Thyroid gland (tissue), 4 donors: ENCODE measurements at regions not wholly inside any gene's neighbourhood (a gene's known extent, or its start where the extent isn't known, plus 50 kb on each side); places are given as distances from the start of the nearest gene placed in this dataset.

Experiments used
- DNase-seq, 2 donors: peaks; one replicate each; pipeline ENCODE4 v3.0.0-alpha.2; 2019
- H3K27ac ChIP-seq, 3 donors: fragments of 200-600 bp; sonication (generic); 1 replicate in 2 of 3; 2 replicates in 1 of 3; pipeline ENCODE4 v1.5.1; 2016 to 2019; ENCODE audit warnings: mild to moderate bottlenecking in 1 of 3, moderate library complexity in 1 of 3
- H3K27me3 ChIP-seq: fragments of 200-600 bp; sonication (generic); one replicate; pipeline ENCODE4 v1.5.1; 2019
- H3K36me3 ChIP-seq, 2 donors: fragments of 200-600 bp; sonication (generic); one replicate each; pipeline ENCODE4 v1.5.1; 2016 to 2019
- H3K4me1 ChIP-seq, 2 donors: fragments of 200-600 bp; sonication (generic); one replicate each; pipeline ENCODE4 v1.5.1; 2017 to 2019
- H3K4me3 ChIP-seq, 3 donors: fragments of 200-600 bp; sonication (generic); replicated peaks in 1 of 3; 1 replicate in 2 of 3; 2 replicates in 1 of 3; pipeline ENCODE4 v1.5.1; 2016; ENCODE audit warnings: mild to moderate bottlenecking in 1 of 3
- H3K9me3 ChIP-seq: fragments of 200-600 bp; sonication (generic); one replicate; pipeline ENCODE4 v1.5.1; 2017
- POLR2A ChIP-seq, 2 donors: fragments of 450-650 bp; IDR thresholded peaks; one replicate each; pipeline ENCODE4 v1.6.1; 2017; ENCODE audit warnings: antibody characterized with exemption in 2 of 2, mild to moderate bottlenecking in 2 of 2, moderate library complexity in 1 of 2
- WGBS, 2 donors: methylation state at CpG; one replicate each; pipeline ENCODE4 v1.1.5; 2017; 5-methylcytosine and 5-hydroxymethylcytosine counted together
- intact Hi-C: fragments of 100-400 bp; cut with DNase I; formaldehyde crosslinking; loops from one replicate; pipeline ENCODE4 v1.15.1; 2023
- TF ChIP-seq, protein P1 (sequence below), 6 experiments: fragments of 200-600 bp in 3 of 6; fragments of 450-650 bp in 3 of 6; sonication (generic) in 3 of 6; IDR thresholded peaks; one replicate each; pipeline ENCODE4 v1.5.1; 2016 to 2019; ENCODE audit warnings: antibody characterized with exemption in 6 of 6, mild to moderate bottlenecking in 2 of 6, inconsistent platforms in 1 of 6, moderate library complexity in 1 of 6

DNA sequence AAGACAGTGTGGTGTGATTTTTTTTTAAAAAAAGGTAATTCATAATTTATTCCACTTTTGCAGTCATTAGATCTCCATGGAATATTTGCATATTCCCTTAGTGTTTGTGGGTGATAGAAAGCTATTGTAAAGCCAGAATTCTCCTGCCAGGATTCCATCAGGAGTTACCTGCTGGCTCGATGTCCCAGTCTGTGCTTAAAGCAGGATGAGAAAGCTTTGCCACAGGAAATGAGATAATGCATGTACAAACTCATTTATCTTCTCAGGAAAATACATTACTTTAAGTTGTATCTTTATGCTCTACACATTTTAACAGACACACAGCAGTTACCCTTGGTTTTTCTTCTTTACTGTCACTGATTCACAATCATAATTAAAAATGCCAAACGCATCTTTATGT is 553.0 kb downstream of the CD109 start:
- H3K4me3 ChIP-seq, result no peak overlapping the region
- H3K27ac ChIP-seq, result no peak overlapping the region
- H3K9me3 ChIP-seq, result no peaks in the 10 kb centered on the region
- no peak for TF ChIP-seq POLR2A (IDR thresholded peaks at IDR 0.05)
- TF ChIP-seq, protein P1, sequence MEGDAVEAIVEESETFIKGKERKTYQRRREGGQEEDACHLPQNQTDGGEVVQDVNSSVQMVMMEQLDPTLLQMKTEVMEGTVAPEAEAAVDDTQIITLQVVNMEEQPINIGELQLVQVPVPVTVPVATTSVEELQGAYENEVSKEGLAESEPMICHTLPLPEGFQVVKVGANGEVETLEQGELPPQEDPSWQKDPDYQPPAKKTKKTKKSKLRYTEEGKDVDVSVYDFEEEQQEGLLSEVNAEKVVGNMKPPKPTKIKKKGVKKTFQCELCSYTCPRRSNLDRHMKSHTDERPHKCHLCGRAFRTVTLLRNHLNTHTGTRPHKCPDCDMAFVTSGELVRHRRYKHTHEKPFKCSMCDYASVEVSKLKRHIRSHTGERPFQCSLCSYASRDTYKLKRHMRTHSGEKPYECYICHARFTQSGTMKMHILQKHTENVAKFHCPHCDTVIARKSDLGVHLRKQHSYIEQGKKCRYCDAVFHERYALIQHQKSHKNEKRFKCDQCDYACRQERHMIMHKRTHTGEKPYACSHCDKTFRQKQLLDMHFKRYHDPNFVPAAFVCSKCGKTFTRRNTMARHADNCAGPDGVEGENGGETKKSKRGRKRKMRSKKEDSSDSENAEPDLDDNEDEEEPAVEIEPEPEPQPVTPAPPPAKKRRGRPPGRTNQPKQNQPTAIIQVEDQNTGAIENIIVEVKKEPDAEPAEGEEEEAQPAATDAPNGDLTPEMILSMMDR (IDR thresholded peaks at IDR 0.05), result no peak
- H3K36me3 ChIP-seq, result no peaks in the 10 kb centered on the region
- H3K4me1 ChIP-seq, result no peaks in the 10 kb centered on the region
- intact Hi-C loops, result no loop called here
- no peaks in the 10 kb centered on the region for H3K27me3 ChIP-seq
- no peak for DNase-seq
- WGBS, 2 donors, result 68 to 69% methylated on average over 2 of the region's 2 CpGs

DNA sequence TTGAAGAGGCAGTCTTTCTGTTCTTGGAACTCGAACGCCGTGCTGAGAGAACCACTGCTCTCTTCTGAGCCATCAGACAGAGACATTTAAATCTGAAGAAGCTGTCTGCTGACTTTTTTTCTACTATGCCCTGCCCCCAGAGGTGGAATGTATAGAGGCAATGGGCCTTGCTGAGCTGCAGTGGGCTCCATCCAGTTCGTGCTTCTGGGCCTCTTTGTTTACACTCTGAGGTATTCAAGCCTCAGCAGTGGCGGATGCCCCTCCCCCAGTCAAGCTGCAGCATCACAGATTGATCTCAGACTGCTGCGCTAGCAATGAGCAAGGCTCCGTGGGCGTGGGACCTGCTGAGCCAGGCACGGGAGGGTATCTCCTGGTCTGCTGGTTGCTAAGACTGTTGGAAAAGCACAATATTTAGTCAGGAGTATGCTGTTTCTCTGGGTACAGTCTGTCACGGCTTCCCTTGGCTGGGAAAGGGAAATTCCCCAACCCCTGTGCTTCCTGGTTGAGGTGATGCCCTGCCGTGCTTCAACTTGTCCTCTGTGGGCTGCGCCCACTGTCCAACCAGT is 526.8 kb downstream of the CD109 start:
- no peaks in the 10 kb centered on the region for H3K9me3 ChIP-seq
- no peak for DNase-seq
- intact Hi-C loops, result no loop called here
- H3K27ac ChIP-seq, result no peak overlapping the region
- whole genome bisulfite sequencing, 2 donors, result 0 to 40% methylated on average over 1 to 5 of the region's 12 CpGs
- H3K4me3 ChIP-seq, result no peak overlapping the region
- H3K4me1 ChIP-seq, result no peaks in the 10 kb centered on the region
- TF ChIP-seq POLR2A (IDR thresholded peaks at IDR 0.05), result no peak
- TF ChIP-seq, protein P1 (IDR thresholded peaks at IDR 0.05), result no peak
- no peaks in the 10 kb centered on the region for H3K27me3 ChIP-seq
- no peaks in the 10 kb centered on the region for H3K36me3 ChIP-seq

DNA sequence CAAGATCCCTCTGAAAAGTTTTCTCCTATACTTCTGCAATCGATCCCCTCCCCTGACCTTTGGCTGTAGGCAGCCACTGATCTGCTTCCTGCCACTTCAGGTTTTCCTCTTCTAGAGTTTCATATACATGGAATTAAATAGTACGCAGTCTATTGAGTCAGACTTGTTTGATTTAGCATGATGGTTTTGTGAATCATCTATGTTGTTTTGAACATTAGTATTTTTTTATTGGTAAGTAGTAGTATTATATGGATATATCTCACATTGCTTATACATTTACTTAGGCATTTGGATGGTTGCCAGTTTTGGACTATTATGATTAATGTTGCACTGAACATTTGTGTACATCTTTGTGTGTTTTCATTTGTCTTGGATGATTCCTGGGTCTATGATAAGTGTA is 518.0 kb downstream of the CD109 start:
- WGBS, 2 donors, result 48 to 54% methylated on average over 2 of the region's 2 CpGs
- DNase-seq, result no peak
- Histone ChIP-seq H3K27ac (no peak overlapping the region), H3K4me1 (no peaks in the 10 kb centered on the region), H3K4me3 (no peak overlapping the region), H3K9me3 (no peaks in the 10 kb centered on the region), H3K27me3 (no peaks in the 10 kb centered on the region), H3K36me3 (no peaks in the 10 kb centered on the region)
- TF ChIP-seq, protein P1 (IDR thresholded peaks at IDR 0.05), result no peak
- intact Hi-C loops, result no loop called here

DNA sequence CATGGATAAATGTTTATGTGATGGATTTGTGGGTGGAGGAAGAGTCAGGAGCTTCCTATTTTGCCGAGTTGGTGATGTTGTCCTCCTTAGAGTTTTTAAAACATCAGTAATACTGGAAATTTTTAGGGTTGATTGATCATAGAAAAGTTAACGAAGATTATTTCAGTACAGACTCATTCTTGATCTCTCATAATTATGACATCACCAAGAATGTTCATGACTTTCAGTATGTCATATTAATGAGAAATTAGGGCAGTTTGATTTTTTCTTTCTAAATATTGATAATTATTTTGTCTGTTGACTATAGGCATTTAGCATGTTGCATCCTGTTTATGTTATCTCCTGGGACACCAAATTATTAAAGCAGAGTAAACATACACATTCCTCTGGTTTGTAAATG is 512.2 kb downstream of the CD109 start:
- DNase-seq, result no peak
- Histone ChIP-seq H3K4me1 (no peaks in the 10 kb centered on the region), H3K36me3 (no peaks in the 10 kb centered on the region), H3K27ac (no peak overlapping the region), H3K9me3 (no peaks in the 10 kb centered on the region), H3K4me3 (no peak overlapping the region), H3K27me3 (no peaks in the 10 kb centered on the region)
- intact Hi-C loops, result no loop called here
- TF ChIP-seq POLR2A (IDR thresholded peaks at IDR 0.05), result no peak
- TF ChIP-seq, protein P1 (IDR thresholded peaks at IDR 0.05), result no peak
- WGBS, 2 donors, result 80 to 84% methylated on average over 2 of the region's 2 CpGs

DNA sequence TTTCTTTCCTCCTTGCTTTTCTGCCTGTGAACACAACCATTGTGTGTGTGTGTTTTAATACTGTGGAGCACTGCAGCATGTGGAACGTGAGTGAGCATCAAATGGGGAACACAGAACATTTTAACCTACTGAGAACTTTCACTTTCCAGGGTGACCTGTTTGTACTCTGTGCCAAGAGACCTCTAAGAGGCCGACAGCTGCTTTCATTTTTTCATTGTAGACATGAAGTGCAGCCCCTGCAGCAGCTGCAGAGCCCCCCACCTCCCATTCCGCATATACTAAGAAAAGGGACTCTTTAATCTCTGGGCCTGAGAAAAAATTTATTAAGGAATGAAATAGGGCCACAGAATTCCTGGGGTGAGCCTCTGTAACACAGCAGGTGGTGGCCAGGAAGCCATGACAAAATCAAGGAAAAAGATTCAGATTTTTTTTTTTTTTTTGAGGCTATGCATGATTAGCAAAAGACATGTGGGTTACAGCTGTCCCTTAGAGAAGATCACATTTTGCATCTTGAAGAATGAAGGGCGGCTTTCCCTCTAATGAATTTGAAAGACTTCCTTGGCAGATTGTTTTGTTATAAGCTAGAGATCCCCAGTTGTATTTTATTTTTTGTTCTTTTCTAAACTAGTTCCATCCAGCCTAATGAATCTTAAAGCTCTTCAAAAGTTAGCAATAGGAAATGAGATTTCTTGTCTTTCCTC is 503.4 kb downstream of the CD109 start:
- no peaks in the 10 kb centered on the region for H3K9me3 ChIP-seq
- TF ChIP-seq POLR2A (IDR thresholded peaks at IDR 0.05), result no peak
- TF ChIP-seq, protein P1 (IDR thresholded peaks at IDR 0.05), result no peak
- DNase-seq, result no peak
- no peaks in the 10 kb centered on the region for H3K27me3 ChIP-seq
- no peaks in the 10 kb centered on the region for H3K4me1 ChIP-seq
- H3K36me3 ChIP-seq, result no peaks in the 10 kb centered on the region
- intact Hi-C loops, result no loop called here
- 76 to 80% methylated on average over 4 of the region's 4 CpGs for WGBS, 2 donors
- H3K4me3 ChIP-seq, result no peak overlapping the region
- no peak overlapping the region for H3K27ac ChIP-seq
